Testis (tissue), 2 donors: ENCODE measurements at regions not wholly inside any gene's neighbourhood (a gene's known extent, or its start where the extent isn't known, plus 50 kb on each side); places are given as distances from the start of the nearest gene placed in this dataset.

Experiments used
- CTCF ChIP-seq, 3 experiments: fragments of 450-650 bp in 2 of 3; fragments of 200-600 bp in 1 of 3; sonication (generic) in 1 of 3; IDR thresholded peaks; one replicate each; pipeline ENCODE4 v1.5.1; 2016 to 2019; ENCODE audit warnings: antibody characterized with exemption in 3 of 3, mild to moderate bottlenecking in 2 of 3, moderate library complexity in 1 of 3
- POLR2A ChIP-seq: fragments of 450-650 bp; IDR thresholded peaks from one replicate; pipeline ENCODE4 v1.6.1; 2017; ENCODE audit warnings: antibody characterized with exemption, mild to moderate bottlenecking, moderate library complexity

DNA sequence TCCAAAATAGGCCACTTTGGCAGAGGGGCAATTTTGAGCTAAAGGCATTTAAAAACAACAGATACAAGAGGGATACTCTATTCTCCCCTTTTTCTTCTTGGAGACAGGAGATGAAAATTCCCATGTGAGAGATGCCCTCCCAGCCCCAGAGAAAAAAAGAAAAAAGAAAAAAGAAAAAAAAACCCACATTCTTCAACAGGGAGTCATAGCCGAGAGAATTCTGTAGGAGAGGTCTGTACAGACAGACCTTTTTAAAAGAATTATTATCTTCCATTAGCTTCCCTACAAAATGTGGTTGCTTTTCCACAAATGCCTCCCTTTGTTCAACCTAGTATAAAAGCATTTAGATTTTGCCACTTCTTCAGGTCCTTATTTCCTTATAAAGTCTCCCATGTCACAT is 89.9 kb downstream of the SPCS3 start:
- no peak for TF ChIP-seq CTCF (IDR thresholded peaks at IDR 0.05)
- TF ChIP-seq POLR2A = no peak
